CD14-positive monocyte (primary cell): ENCODE measurements at regions not wholly inside any gene's neighbourhood (a gene's known extent, or its start where the extent isn't known, plus 50 kb on each side); places are given as distances from the start of the nearest gene placed in this dataset.

Source experiments
- DNase-seq, 3 donors: peaks; one replicate each; pipeline ENCODE4 v3.0.0-alpha.2; 2011 to 2022
- H2AFZ ChIP-seq: 2 replicates; pipeline ENCODE4 v1.6.0; 2012; ENCODE audit warnings: mild to moderate bottlenecking, low read depth, low read length, inconsistent platforms; ENCODE audit not compliant: insufficient read depth, poor library complexity, severe bottlenecking
- H3K27ac ChIP-seq, 2 donors: 1 replicate in 1 of 2; 2 replicates in 1 of 2; pipeline ENCODE4 v1.5.1; 2012 to 2013; ENCODE audit warnings: low read length in 2 of 2, control low read depth in 1 of 2, inconsistent platforms in 1 of 2, low read depth in 1 of 2, mild to moderate bottlenecking in 1 of 2
- H3K27me3 ChIP-seq, 2 donors: one replicate each; pipeline versions ENCODE4 v1.6.0 to v1.6.1; 2011 to 2013; ENCODE audit warnings: low read length in 2 of 2; ENCODE audit not compliant: control insufficient read depth in 2 of 2, insufficient read depth in 2 of 2
- H3K36me3 ChIP-seq, 2 donors: replicated peaks in 1 of 2; 1 replicate in 1 of 2; 2 replicates in 1 of 2; pipeline versions ENCODE4 v1.5.1 to v1.6.1; 2012 to 2013; ENCODE audit warnings: low read length in 2 of 2, control low read depth in 1 of 2, inconsistent platforms in 1 of 2, mild to moderate bottlenecking in 1 of 2; ENCODE audit not compliant: insufficient read depth in 2 of 2, control insufficient read depth in 1 of 2
- H3K4me1 ChIP-seq, 2 donors: 1 replicate in 1 of 2; 2 replicates in 1 of 2; pipeline versions ENCODE4 v1.5.1 to v1.6.1; 2012 to 2013; ENCODE audit warnings: low read length in 2 of 2, control low read depth in 1 of 2, inconsistent platforms in 1 of 2, mild to moderate bottlenecking in 1 of 2, moderate library complexity in 1 of 2; ENCODE audit not compliant: insufficient read depth in 2 of 2, control insufficient read depth in 1 of 2
- H3K4me2 ChIP-seq: replicated peaks from 2 replicates; pipeline ENCODE3; 2012; ENCODE audit warnings: low read length, moderate library complexity, mild to moderate bottlenecking; ENCODE audit not compliant: poor library complexity, severe bottlenecking; ENCODE audit errors: extremely low read depth
- H3K4me3 ChIP-seq, 3 experiments: fragments of 200-600 bp in 1 of 3; sonication (generic) in 1 of 3; replicated peaks in 1 of 3; 1 replicate in 2 of 3; 2 replicates in 1 of 3; pipeline ENCODE4 v1.5.1; 2011 to 2013; ENCODE audit warnings: low read length in 3 of 3, mild to moderate bottlenecking in 3 of 3, control low read depth in 2 of 3, low read depth in 2 of 3, inconsistent platforms in 1 of 3, moderate library complexity in 1 of 3
- H3K79me2 ChIP-seq: 2 replicates; pipeline ENCODE4 v1.6.0; 2012; ENCODE audit warnings: mild to moderate bottlenecking, control low read depth, inconsistent platforms, low read length, moderate library complexity; ENCODE audit not compliant: insufficient read depth
- H3K9ac ChIP-seq: 2 replicates; pipeline ENCODE4 v1.6.0; 2017; ENCODE audit warnings: low read length, mild to moderate bottlenecking; ENCODE audit not compliant: insufficient read depth, poor library complexity, severe bottlenecking
- H3K9me3 ChIP-seq, 2 donors: replicated peaks in 1 of 2; 1 replicate in 1 of 2; 2 replicates in 1 of 2; pipeline versions ENCODE4 v1.5.1 to v1.6.1; 2012 to 2013; ENCODE audit warnings: low read length in 2 of 2, control low read depth in 1 of 2; ENCODE audit not compliant: control insufficient read depth in 1 of 2, insufficient read depth in 1 of 2
- H4K20me1 ChIP-seq: 2 replicates; pipeline ENCODE4 v1.6.0; 2012; ENCODE audit warnings: mild to moderate bottlenecking, low read length, control low read depth, moderate library complexity; ENCODE audit not compliant: insufficient read depth
- H3K27ac Mint-ChIP-seq, 7 donors: one replicate each; pipeline ENCODE4 v1.8.0; 2020; ENCODE audit warnings: mild to moderate bottlenecking in 7 of 7, mixed read lengths in 7 of 7, moderate library complexity in 6 of 7, inconsistent platforms in 2 of 7
- H3K27me3 Mint-ChIP-seq, 3 donors: one replicate each; pipeline ENCODE4 v1.8.0; 2021 to 2022; ENCODE audit warnings: low read depth in 3 of 3, mild to moderate bottlenecking in 3 of 3, mixed read lengths in 3 of 3, moderate library complexity in 3 of 3, inconsistent platforms in 1 of 3
- H3K36me3 Mint-ChIP-seq, 2 donors: one replicate each; pipeline ENCODE4 v1.8.0; 2020; ENCODE audit warnings: mixed read lengths in 2 of 2, inconsistent platforms in 1 of 2, mild to moderate bottlenecking in 1 of 2
- H3K4me1 Mint-ChIP-seq: one replicate; pipeline ENCODE4 v1.8.0; 2020; ENCODE audit warnings: mild to moderate bottlenecking, mixed read lengths
- H3K4me3 Mint-ChIP-seq, 2 donors: one replicate each; pipeline ENCODE4 v1.8.0; 2020; ENCODE audit warnings: mild to moderate bottlenecking in 2 of 2, mixed read lengths in 2 of 2, moderate library complexity in 1 of 2
- H3K9me3 Mint-ChIP-seq, 7 donors: one replicate each; pipeline ENCODE4 v1.8.0; 2020 to 2022; ENCODE audit warnings: mixed read lengths in 7 of 7, mild to moderate bottlenecking in 6 of 7, moderate library complexity in 6 of 7, inconsistent platforms in 2 of 7
- CTCF ChIP-seq: fragments of 200-600 bp; IDR thresholded peaks from one replicate; pipeline ENCODE4 v1.8.0; 2022; ENCODE audit warnings: antibody characterized with exemption, mild to moderate bottlenecking
- WGBS: methylation state at CpG from one replicate; pipeline ENCODE4 v1.1.5; 2013; ENCODE audit warnings: missing lambda C conversion rate; ENCODE audit not compliant: insufficient coverage; 5-methylcytosine and 5-hydroxymethylcytosine counted together
- intact Hi-C, 2 donors: fragments of 100-400 bp; cut with micrococcal nuclease; formaldehyde crosslinking; loops; one replicate each; pipeline versions ENCODE4 v1.15.0 to v1.15.1; 2023

GRCh38 chr1:83627045-83627444, 371.9 kb downstream of the TTLL7 start:
- DNase-seq: no peak
- no peaks in the 10 kb centered on the region for H3K36me3 ChIP-seq
- H2AFZ ChIP-seq: no peak overlapping the region
- no peak overlapping the region for H3K27ac ChIP-seq
- intact Hi-C loops: no loop called here
- 100% methylated on average over 1 of the region's 1 CpG for WGBS
- Mint-ChIP-seq H3K4me1 (no peaks in the 10 kb centered on the region), H3K4me3 (no peak overlapping the region), H3K27me3 (peaks cover 0 to 3% (median 0%) of the 10 kb centered on the region in 3 donors), H3K27ac (no peak overlapping the region), H3K36me3 (no peaks in the 10 kb centered on the region), H3K9me3 (peaks cover 3 to 23% (median 11%) of the 10 kb centered on the region in 7 donors)
- no peak for TF ChIP-seq CTCF
- H4K20me1 ChIP-seq: no peaks in the 10 kb centered on the region
- no peaks in the 10 kb centered on the region for H3K27me3 ChIP-seq
- no peak overlapping the region for H3K4me2 ChIP-seq
- H3K79me2 ChIP-seq: no peaks in the 10 kb centered on the region
- H3K9me3 ChIP-seq: peaks cover 2 to 3% of the 10 kb centered on the region in 2 donors
- no peaks in the 10 kb centered on the region for H3K4me1 ChIP-seq
- H3K4me3 ChIP-seq: no peak overlapping the region
- no peak overlapping the region for H3K9ac ChIP-seq

DNA sequence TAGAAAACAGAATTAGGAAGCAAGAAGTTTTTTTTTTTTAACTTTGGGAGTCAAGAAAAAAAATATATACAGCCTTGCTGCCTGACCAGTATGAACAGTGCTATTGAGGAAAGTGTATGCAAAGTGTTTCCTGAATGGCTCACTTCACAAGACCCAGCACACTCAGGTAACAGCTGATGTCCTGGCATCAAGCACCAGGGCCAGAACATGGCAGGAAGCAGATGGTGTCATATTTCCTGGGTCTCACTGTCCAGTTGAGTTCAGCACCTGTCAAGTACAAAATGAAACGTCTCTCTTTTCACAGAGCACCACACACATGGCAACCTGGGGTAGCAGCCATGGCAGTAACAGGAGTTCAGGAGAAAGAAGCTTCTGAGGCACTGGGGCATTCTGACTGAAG, 372.3 kb downstream of the TTLL7 start:
- Histone ChIP-seq H3K9ac (no peak overlapping the region), H2AFZ (no peak overlapping the region), H3K27me3 (no peaks in the 10 kb centered on the region), H3K4me1 (no peaks in the 10 kb centered on the region), H3K9me3 (peaks cover 2 to 3% of the 10 kb centered on the region in 2 donors), H4K20me1 (no peaks in the 10 kb centered on the region), H3K4me3 (no peak overlapping the region), H3K79me2 (no peaks in the 10 kb centered on the region), H3K27ac (no peak overlapping the region), H3K4me2 (no peak overlapping the region), H3K36me3 (no peaks in the 10 kb centered on the region)
- no peaks in the 10 kb centered on the region for H3K4me1 Mint-ChIP-seq
- intact Hi-C loops: no loop called here
- no peak for TF ChIP-seq CTCF
- H3K4me3 Mint-ChIP-seq: no peak overlapping the region
- WGBS: no CpG with 5 or more reads among the region's 1 CpG
- DNase-seq: no peak
- no peaks in the 10 kb centered on the region for H3K36me3 Mint-ChIP-seq
- peaks cover 0 to 3% (median 0%) of the 10 kb centered on the region in 3 donors for H3K27me3 Mint-ChIP-seq
- no peak overlapping the region for H3K27ac Mint-ChIP-seq
- H3K9me3 Mint-ChIP-seq: peaks cover 3 to 22% (median 11%) of the 10 kb centered on the region in 7 donors
